Prostate gland (tissue), 2 donors: ENCODE measurements at regions not wholly inside any gene's neighbourhood (a gene's known extent, or its start where the extent isn't known, plus 50 kb on each side); places are given as distances from the start of the nearest gene placed in this dataset.

ENCODE experiments used
- DNase-seq: peaks from one replicate; pipeline ENCODE4 v3.0.0-alpha.2; 2019; ENCODE audit warnings: low spot score
- H3K27ac ChIP-seq, 2 donors: fragments of 200-600 bp; sonication (generic); 2 replicates each; pipeline ENCODE4 v1.5.1; 2017 to 2019
- H3K27me3 ChIP-seq: fragments of 200-600 bp; sonication (generic); replicated peaks from 2 replicates; pipeline ENCODE4 v1.5.1; 2019; ENCODE audit not compliant: insufficient read depth
- H3K36me3 ChIP-seq, 2 donors: fragments of 200-600 bp; sonication (generic); 1 replicate in 1 of 2; 2 replicates in 1 of 2; pipeline versions ENCODE4 v1.5.1 to v1.8.1; 2017 to 2019
- H3K4me1 ChIP-seq: fragments of 200-600 bp; sonication (generic); replicated peaks from 2 replicates; pipeline ENCODE4 v1.5.1; 2019
- H3K4me3 ChIP-seq, 2 donors: fragments of 200-600 bp; sonication (generic); 2 replicates each; pipeline ENCODE4 v1.5.1; 2017 to 2019
- H3K9me3 ChIP-seq: fragments of 200-600 bp; sonication (generic); 2 replicates; pipeline ENCODE4 v1.5.1; 2017
- POLR2A ChIP-seq: fragments of 450-650 bp; IDR thresholded peaks from one replicate; pipeline ENCODE4 v1.6.1; 2016; ENCODE audit warnings: antibody characterized with exemption, mild to moderate bottlenecking
- POLR2AphosphoS5 ChIP-seq: sonication (generic); formaldehyde crosslinking; IDR thresholded peaks from one replicate; pipeline ENCODE4 v1.6.1; 2017; ENCODE audit warnings: antibody characterized with exemption
- WGBS: methylation state at CpG from one replicate; pipeline ENCODE4 v1.1.5; 2018; 5-methylcytosine and 5-hydroxymethylcytosine counted together
- intact Hi-C: fragments of 100-400 bp; cut with DNase I; formaldehyde crosslinking; loops from one replicate; pipeline ENCODE4 v1.14.2; 2022
- TF ChIP-seq, protein P1 (sequence below), 4 experiments: fragments of 200-600 bp in 2 of 4; fragments of 450-650 bp in 2 of 4; sonication (generic) in 2 of 4; IDR thresholded peaks; 1 replicate in 3 of 4; 2 replicates in 1 of 4; pipeline ENCODE4 v1.5.1; 2016 to 2019; ENCODE audit warnings: antibody characterized with exemption in 4 of 4, mild to moderate bottlenecking in 2 of 4, moderate library complexity in 2 of 4

GRCh38 chr20:24897974-24898373, 51.1 kb upstream of the CST7 start:
- Histone ChIP-seq H3K4me1 (no peaks in the 10 kb centered on the region), H3K9me3 (no peaks in the 10 kb centered on the region), H3K27me3 (no peaks in the 10 kb centered on the region), H3K4me3 (no peak overlapping the region), H3K36me3 (no peaks in the 10 kb centered on the region), H3K27ac (no peak overlapping the region)
- TF ChIP-seq POLR2A (no peak), POLR2AphosphoS5 (no peak)
- TF ChIP-seq, protein P1, sequence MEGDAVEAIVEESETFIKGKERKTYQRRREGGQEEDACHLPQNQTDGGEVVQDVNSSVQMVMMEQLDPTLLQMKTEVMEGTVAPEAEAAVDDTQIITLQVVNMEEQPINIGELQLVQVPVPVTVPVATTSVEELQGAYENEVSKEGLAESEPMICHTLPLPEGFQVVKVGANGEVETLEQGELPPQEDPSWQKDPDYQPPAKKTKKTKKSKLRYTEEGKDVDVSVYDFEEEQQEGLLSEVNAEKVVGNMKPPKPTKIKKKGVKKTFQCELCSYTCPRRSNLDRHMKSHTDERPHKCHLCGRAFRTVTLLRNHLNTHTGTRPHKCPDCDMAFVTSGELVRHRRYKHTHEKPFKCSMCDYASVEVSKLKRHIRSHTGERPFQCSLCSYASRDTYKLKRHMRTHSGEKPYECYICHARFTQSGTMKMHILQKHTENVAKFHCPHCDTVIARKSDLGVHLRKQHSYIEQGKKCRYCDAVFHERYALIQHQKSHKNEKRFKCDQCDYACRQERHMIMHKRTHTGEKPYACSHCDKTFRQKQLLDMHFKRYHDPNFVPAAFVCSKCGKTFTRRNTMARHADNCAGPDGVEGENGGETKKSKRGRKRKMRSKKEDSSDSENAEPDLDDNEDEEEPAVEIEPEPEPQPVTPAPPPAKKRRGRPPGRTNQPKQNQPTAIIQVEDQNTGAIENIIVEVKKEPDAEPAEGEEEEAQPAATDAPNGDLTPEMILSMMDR (IDR thresholded peaks at IDR 0.05), result no peak
- intact Hi-C loops, result loop anchor here (10.0 kb wide), 1 partner anchor 633 kb away; no protein-coding TSS in a partner anchor
- WGBS, result 85% methylated on average over 4 of the region's 4 CpGs
- DNase-seq, result no peak

- no peaks in the 10 kb centered on the region for H3K4me1 ChIP-seq
- WGBS, result 85% methylated on average over 2 of the region's 2 CpGs
- intact Hi-C loops, result loop anchor here (10.0 kb wide), 1 partner anchor 634 kb away; no protein-coding TSS in a partner anchor
Measured at GRCh38 chr20:24899153-24899552, 49.9 kb upstream of the CST7 start.

More at GRCh38 chr20:24899153-24899552, 49.9 kb upstream of the CST7 start:
- no peak overlapping the region for H3K4me3 ChIP-seq
- TF ChIP-seq, protein P1 (IDR thresholded peaks at IDR 0.05), result no peak
- TF ChIP-seq POLR2A (no peak), POLR2AphosphoS5 (no peak)
- no peaks in the 10 kb centered on the region for H3K27me3 ChIP-seq
- no peak overlapping the region for H3K27ac ChIP-seq
- DNase-seq, result no peak
- no peaks in the 10 kb centered on the region for H3K9me3 ChIP-seq
- H3K36me3 ChIP-seq, result no peaks in the 10 kb centered on the region
